SHP77 treated with DMSO at 0.1 percent for 48 hours (cell line): ENCODE measurements at regions not wholly inside any gene's neighbourhood (a gene's known extent, or its start where the extent isn't known, plus 50 kb on each side); places are given as distances from the start of the nearest gene placed in this dataset.
"Not testable (repeated sequence)": the region's sequence is repeated elsewhere in the genome, so short reads cannot be mapped to it uniquely, and the experiment has no call there.

Experiments
- DNase-seq: peaks from one replicate; lab custom pipeline; 2025; lab: John Stamatoyannopoulos, UW

- no peak for DNase-seq
These were observed 51.9 kb upstream of the ALX4 start for GRCh38 chr11:44361813-44362212.

DNA sequence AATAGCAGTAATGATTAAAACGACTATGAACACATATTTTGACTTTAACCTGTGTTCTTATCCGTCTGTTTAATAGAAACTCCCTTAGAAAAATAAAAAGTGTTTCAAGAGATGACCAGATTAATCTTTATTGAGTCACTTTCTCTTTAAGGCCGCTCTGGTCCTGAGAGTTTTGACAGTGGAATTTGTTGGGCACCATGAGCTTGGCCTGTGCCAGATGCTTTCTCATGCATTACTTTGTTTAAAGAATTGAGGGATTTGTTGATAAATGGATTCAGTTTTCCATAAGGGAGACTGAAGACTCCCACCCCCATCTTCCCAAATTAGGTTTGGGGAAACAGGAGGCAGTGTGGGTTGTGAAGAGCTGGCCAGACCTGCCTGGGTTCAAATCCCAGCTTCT, 53.2 kb upstream of the ALX4 start:
- no peak for DNase-seq

DNA sequence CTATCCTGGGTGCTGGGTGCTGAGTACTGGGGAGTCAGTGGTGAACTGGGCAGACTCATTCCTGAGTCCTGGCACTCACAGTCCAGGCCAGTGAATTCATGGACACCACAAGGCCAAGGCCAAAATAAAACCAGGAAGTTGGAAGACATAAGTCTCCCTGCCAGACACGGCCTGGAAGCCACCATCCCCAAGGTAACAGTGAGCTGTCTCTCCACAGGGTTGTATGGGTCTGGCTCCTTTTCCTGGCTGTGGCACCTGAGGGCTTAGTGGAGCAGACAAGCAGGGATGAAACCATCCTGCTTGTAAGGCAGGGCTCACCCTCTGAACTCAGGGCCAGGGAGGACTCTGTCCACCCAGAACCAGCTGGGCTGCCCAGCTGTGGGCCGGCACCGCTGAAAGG, 54.7 kb upstream of the ALX4 start:
- DNase-seq: no peak

DNA sequence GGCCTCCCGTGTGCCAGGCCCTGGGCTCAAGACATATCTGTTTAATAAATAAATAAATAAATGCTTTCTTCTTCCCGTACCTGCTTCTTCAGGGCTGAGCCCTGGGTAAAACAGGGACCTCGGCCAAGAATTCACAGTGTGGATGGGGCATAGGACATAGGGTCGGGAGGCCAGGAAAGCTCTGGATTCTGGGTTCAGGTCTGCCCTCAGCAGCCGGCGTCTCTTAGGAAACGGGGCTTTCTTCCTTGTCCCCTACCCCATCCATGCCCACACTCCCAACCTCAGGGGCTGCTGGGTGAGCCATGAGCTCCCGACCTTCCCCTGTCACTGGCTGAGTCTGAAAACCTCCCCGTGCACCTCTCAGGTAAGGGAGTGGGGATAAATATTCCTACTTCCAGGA, 55.7 kb upstream of the ALX4 start:
- no peak for DNase-seq

- no peak for DNase-seq
These were observed 56.1 kb upstream of the ALX4 start for GRCh38 chr11:44366026-44366425.

DNA sequence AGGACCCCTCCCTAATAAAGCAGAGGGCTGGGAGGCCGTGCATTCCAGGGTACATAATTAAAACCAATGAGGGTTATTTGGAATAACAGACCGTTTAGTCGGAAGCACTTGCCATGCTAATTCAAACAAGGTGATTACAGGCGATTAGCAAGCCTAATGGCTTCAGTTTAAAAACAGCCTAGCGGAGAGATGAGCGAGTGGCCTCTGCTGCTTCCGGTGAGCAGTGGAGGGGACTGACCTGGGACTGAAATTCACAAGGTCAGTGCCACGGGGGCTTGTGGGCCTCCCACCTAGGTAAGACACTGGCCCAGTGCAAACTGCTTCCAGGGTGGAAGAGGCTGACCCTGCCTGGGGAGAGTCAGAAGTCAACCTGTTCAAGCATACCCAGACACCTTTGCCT, 56.8 kb upstream of the ALX4 start:
- DNase-seq: no peak

DNA sequence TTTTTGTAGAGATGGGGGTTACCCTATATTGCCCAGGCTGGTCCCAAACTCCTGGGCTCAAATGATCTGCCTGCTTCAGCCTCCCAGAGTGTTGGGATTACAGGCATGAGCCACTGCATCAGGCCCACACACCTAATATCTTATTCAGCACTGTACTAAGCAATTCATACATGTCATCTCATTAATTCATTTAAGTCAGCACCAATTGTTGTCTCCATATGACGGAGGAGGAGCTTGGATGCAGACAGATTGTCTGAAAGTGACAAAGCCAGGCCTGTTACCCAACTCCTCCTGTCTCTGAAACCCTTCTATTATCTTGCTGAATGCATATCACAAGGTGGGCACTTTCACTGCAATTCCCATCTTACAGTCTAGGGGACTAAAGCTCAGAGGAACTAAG, 57.5 kb upstream of the ALX4 start:
- DNase-seq: no peak

GRCh38 chr11:44368886-44369285, 58.9 kb upstream of the ALX4 start:
- DNase-seq: no peak

- DNase-seq: not testable (repeated sequence)
These were observed 61.1 kb upstream of the ALX4 start for GRCh38 chr11:44371042-44371441.

DNA sequence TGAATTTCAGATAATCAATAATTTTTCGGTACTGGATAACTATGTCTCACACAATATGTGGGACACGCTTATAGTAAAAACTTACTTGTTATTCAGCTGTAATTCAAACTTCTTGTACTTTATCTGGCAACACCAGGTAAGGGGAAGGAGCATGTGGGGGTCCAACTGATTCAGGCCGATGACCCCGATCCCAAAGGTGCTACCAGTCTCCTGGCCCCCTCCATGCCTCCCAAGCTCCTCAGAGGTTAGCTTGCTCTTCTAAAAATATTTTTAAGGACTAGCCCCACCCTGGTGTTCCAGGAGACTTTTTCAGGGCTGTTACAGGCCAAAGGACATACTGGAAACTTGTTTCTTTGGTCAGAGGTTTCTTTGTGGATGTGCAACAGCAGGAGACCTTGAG, 61.8 kb upstream of the ALX4 start:
- no peak for DNase-seq

DNA sequence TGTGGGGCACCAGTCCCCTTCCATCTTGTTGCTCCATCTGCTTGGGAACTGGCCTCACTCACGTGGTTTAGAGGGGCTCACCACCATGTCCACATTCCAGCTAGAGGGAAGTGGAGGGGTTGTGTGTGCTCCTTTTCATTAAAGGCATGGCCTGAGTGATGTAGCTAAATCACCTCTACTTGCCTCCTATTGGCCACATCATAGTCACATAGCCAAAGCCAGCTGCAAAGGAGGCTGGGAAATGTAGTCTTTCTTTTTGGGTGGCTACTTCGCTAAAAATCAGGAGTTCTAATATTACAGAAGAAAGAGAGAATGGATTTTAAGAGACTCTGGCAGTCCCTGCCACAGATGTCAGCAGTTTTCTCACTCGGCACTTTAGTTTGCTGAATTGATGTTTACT, 63.0 kb upstream of the ALX4 start:
- DNase-seq: no peak

- no peak for DNase-seq
These were observed 64.1 kb upstream of the ALX4 start for GRCh38 chr11:44374001-44374400.

- no peak for DNase-seq
These were observed 66.5 kb upstream of the ALX4 start for GRCh38 chr11:44376423-44376822.

DNA sequence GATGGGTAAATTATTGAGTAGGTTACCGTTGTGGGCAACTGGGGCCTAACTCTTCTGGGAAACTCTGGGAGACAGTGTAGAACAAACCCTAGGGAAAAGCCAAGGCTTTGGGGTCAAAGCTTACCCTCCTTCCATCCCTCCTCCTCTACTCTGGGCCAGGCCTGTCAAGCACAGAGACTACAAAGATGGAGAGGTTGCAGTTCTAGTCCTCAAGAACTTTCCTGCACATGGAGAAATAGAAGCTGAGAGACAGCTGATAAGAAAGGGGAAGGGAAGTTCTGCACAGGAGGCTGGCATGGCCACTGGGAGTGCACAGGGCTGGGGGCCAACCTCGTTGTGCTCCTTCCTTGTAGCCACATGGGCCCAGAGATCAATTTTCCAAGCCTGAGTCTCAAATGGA, 67.2 kb upstream of the ALX4 start:
- no peak for DNase-seq

DNA sequence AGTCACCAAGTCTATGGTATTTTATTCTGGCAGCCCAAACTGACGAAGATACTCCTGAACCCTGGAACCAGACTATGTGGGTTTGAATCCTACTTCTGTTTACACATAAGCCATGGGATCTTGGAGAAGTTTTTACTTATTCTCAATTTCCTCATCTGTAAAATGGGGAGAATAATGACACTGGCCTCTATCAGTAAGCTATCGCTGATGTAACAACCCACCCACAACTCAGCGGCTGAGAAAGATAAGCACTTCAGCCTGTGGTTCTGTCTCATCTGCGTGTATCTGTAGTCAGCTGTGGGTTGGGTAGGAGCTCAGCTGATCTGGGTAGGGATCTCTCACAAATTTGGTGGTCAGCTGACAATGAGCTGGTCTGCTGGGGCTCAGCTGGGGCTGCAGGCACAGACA, 68.0 kb upstream of the ALX4 start:
- no peak for DNase-seq

DNA sequence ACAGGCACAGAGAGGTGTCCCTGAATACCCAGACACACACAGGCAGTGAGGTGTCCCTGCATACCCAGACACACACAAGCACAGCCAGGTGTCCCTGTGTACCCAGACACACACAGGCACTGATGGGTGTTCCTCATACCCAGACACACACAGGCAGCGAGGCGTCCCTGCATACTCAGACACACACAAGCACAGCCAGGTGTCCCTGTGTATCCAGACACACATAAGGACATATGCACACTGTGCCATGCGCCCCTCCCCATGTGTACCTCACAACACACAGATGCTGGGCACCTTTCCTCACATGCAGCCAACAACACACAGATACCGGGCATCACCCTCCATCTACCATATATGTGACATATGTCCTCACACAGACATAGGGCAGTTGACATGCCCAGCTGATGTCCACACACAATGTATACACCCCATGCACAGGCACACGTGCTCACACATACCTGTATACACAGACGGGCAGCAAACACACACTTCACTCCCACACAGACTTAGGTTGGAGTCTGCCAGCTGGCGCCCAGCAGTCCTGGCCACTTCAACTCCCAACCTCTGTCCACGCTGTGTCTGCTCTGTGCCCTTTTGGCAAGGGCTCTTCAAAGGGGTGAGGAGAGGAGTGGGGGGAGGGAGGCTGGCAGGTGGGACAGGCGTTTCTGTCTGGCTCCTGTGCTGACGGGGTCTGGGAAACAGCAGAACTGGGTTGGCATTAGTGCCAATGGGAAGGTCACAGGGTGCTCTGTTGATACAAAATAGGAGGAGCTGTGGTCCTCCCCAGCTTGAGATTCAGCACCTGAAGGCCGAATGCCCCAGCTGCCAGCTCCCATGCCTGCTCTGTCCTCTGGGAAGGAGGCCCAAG, 69.4 kb upstream of the ALX4 start:
- no peak for DNase-seq

DNA sequence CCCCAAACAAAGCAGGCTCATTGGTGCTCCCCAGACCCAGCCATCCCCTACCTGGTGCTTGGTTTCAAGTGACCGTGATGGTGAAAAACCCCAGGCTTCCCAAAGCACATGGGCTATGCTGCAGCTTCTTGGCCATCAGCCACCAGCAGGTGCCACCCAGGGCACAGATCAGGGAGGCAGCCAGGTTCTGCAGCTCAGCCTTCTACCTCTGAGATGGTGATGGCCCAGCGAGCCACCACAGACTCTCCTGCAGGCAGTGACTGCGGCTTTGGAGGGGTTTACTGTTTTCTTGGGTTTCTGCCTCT, 70.0 kb upstream of the ALX4 start:
- DNase-seq: no peak

DNA sequence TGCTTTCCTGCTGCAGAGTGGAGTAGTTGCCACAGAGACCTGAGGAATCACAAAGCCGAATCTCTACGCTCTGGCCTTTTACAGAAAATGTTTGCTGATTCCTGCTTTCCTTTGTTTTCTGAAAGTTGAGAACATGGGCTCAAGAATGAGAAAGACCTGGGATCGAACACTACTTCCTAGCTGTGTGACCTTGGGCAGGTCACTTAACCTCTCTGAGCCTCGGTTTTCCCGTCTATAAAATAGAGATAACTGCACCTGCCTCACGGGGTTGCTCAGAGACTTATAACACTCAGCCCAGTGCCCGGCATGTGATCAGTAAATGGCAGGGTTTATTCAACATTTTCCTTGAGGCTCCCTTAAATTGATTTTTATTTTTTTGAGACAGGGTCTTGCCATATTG, 70.9 kb upstream of the ALX4 start:
- DNase-seq: no peak

- no peak for DNase-seq
These were observed 71.3 kb upstream of the ALX4 start for GRCh38 chr11:44381261-44381660.

- DNase-seq: no peak
These were observed 72.2 kb upstream of the ALX4 start for GRCh38 chr11:44382118-44382517.

DNA sequence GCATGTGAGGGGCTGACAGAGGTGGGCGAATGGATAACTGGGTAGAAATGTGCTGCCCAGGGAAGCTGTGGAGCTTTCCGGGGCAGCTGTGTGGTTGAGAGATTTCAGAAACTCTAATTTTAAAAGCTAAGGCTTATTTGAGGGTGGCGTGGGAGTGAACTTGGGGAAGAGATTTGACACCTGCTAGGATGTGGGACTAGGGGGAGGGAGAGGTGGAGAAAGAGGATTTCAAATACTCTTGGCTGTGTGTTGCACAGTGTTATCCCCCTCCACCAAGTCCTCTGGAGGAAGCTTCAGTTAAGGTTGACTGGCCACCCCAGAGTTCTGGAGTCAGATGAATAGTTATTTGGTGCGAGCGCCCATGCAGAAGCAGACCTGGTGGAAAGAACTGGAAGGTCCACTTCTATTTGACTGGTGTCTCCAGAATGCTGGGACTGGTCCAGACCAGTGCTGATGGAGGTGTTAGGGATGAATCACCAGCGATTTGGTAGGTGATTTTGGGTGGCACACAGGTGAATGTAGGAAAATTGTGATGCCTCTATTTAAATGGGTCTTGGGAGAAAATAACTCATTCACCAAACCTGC, 72.8 kb upstream of the ALX4 start:
- no peak for DNase-seq

GRCh38 chr11:44383246-44383645, 73.3 kb upstream of the ALX4 start:
- DNase-seq: no peak

- no peak for DNase-seq
These were observed 77.5 kb upstream of the ALX4 start for GRCh38 chr11:44387415-44387814.

- DNase-seq: no peak
These were observed 77.9 kb upstream of the ALX4 start for GRCh38 chr11:44387825-44388224.
